ENCODE measurements at regions not wholly inside any gene's neighbourhood (a gene's known extent, or its start where the extent isn't known, plus 50 kb on each side); places are given as distances from the start of the nearest gene placed in this dataset.

DNA sequence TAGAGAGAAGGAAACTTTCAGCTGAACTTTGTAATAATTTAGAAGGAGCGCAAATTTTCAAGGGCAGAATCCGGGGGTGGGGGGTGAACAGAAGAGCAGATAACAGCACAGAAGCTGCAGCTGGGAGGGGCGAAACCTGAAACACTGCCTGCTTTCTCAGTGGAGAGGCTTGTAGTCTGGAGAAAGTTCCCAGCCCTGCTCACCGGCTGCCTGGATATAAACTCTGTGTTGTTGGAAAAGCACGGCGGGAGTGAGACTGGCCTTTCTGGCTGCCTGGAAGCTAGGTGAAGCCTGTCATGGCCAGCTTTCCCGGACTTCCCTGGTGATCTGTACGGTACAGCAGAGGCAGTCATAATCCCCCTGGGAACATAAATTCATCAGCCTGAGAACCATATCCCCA, 1352.1 kb upstream of the DIAPH2 start:
- ChIA-PET POLR2A (no interaction called here), CTCF (interaction anchor here (3.2 kb wide), 1 partner anchor 14 kb away, joined by 10 read pairs; no protein-coding TSS in a partner anchor)
- TF ChIP-seq, protein P1, sequence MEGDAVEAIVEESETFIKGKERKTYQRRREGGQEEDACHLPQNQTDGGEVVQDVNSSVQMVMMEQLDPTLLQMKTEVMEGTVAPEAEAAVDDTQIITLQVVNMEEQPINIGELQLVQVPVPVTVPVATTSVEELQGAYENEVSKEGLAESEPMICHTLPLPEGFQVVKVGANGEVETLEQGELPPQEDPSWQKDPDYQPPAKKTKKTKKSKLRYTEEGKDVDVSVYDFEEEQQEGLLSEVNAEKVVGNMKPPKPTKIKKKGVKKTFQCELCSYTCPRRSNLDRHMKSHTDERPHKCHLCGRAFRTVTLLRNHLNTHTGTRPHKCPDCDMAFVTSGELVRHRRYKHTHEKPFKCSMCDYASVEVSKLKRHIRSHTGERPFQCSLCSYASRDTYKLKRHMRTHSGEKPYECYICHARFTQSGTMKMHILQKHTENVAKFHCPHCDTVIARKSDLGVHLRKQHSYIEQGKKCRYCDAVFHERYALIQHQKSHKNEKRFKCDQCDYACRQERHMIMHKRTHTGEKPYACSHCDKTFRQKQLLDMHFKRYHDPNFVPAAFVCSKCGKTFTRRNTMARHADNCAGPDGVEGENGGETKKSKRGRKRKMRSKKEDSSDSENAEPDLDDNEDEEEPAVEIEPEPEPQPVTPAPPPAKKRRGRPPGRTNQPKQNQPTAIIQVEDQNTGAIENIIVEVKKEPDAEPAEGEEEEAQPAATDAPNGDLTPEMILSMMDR (IDR thresholded peaks at IDR 0.05; ENCODE audit: control extremely low read depth, extremely low read depth, low read depth, missing control alignments): no peak
- DNase-seq (ENCODE audit: extremely low spot score): no peak

DNA sequence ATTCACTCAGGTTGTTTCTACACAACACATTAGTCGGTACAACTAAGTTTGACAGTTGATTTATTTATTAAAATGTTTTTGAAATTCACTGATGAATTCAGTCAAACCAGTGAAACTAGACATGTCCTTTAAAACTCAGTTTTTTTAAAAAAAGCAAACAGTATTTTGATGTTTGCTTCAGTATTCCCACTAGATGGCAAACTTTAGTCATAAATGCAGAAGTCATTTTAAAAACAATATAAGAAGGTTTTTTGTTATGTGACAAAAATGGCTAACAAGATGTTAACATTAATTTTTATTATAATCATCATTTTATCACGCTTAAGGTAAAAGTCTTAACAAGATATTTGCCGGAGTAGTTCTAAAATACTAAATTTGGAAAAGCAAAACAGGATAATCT, 1337.8 kb upstream of the DIAPH2 start:
- TF ChIP-seq, protein P1 (IDR thresholded peaks at IDR 0.05; ENCODE audit: control extremely low read depth, extremely low read depth, low read depth, missing control alignments): peak; percentile 7
- DNase-seq (ENCODE audit: extremely low spot score): no peak
- POLR2A ChIA-PET: no interaction called here
- CTCF ChIA-PET: no interaction called here

DNA sequence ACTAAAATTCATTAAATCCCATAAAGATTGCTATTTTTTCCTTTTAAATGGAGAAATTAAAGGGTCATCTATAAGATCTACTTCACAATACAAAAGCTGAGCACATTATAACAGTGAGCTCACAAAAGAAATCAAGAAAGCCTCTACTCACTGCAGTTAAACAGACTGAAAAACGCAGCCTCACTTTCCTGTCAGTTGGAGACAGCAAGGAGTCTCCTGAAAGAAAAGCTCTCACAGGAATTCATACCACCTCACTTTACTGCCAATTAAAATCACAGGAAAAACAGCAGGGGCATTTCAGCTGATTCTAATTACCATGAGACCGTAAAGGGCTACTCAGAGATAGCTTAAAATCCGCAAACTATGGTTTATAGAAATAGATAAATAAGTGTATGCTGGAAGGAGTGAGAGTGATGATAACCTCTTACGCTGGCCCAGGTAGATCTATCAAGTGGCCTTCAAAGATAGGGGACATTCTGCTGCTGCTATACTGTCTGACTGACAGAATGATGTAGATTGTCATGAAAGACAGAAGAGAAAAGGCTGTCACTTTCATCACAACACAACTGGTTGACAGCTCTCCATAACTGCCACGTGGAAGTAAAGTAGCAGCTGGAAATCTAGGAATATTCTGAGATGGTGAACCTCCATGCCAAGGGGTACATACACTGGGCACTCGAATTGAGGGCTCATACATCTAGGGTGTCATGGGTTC, 1333.7 kb upstream of the DIAPH2 start:
- CTCF ChIA-PET: interaction anchor here (0.7 to 1.2 kb wide), 3 partner anchors 9 to 31 kb away, joined by 3 read pairs; no protein-coding TSS in a partner anchor
- POLR2A ChIA-PET: no interaction called here

DNA sequence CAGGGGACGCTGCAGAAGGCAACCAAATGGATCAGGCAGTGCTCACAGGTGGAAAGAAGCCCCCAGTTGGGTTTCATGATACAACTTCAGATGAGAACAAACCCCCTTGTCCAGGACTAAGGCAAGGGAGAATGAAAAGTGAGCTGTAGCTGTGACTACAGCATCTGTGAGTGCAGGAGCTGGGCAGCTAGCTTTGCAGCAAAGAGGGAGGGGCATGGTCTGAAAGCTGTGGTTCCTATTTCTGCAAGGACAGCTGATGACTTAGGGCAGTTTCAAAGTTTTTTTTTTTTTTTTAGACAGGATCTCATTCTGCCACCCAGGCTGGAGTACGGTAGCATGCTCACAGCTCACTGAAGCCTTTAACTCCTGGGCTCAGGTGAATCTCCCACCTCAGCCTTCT, 1317.4 kb upstream of the DIAPH2 start:
- DNase-seq (ENCODE audit: extremely low spot score): no peak
- POLR2A ChIA-PET: no interaction called here
- TF ChIP-seq, protein P1 (IDR thresholded peaks at IDR 0.05; ENCODE audit: control extremely low read depth, extremely low read depth, low read depth, missing control alignments): no peak
- CTCF ChIA-PET: no interaction called here

More for the DNA sequence above, 1333.7 kb upstream of the DIAPH2 start:
- DNase-seq (ENCODE audit: extremely low spot score): no peak
- TF ChIP-seq, protein P1 (IDR thresholded peaks at IDR 0.05; ENCODE audit: control extremely low read depth, extremely low read depth, low read depth, missing control alignments): no peak

DNA sequence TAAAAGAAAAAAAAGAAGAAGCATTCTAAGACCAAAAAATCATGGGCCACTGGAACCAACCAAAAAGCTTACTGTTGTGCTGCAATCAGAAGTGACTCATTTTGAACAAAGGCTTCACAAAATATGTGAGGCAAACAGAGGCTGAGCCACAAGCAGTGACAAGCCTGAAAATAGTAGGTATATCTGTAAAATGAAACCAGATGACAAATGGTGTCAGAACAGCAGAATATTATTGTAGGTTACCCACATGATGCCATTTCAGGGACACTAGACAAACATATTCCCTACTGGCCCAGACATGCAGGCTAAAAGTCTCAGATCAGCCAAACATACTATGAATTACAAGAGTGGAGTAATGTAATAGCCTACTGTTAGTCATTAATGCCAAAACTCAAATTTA, 1301.8 kb upstream of the DIAPH2 start:
- TF ChIP-seq, protein P1 (IDR thresholded peaks at IDR 0.05; ENCODE audit: control extremely low read depth, extremely low read depth, low read depth, missing control alignments): no peak
- POLR2A ChIA-PET: no interaction called here
- DNase-seq (ENCODE audit: extremely low spot score): no peak
- CTCF ChIA-PET: no interaction called here

DNA sequence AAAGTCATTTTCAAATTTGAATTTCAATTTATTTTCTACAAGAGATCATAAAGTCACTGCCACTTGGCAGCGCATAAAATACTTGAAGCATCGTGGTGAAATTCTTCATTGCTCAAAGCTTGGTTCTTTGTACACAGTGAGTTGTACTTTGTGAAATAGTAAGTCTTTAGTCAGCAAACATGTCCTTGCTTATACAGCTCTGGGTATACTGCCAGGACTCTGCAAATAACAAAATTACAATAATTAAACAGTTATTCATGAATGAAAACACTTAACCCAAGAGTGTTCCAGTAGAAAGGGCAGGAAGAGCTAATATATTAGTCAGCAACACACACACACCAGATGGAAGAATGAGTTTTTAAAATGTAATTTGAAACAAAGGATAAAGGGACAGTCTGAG, 1300.9 kb upstream of the DIAPH2 start:
- TF ChIP-seq, protein P1 (IDR thresholded peaks at IDR 0.05; ENCODE audit: control extremely low read depth, extremely low read depth, low read depth, missing control alignments): no peak
- DNase-seq (ENCODE audit: extremely low spot score): no peak
- CTCF ChIA-PET: no interaction called here
- POLR2A ChIA-PET: no interaction called here
